ENCODE measurements at regions not wholly inside any gene's neighbourhood (a gene's known extent, or its start where the extent isn't known, plus 50 kb on each side); places are given as distances from the start of the nearest gene placed in this dataset.

GRCh38 chr12:89122852-89123251, 229.4 kb downstream of the DUSP6 start:
- Histone ChIP-seq H3K9me3 (no peaks in the 10 kb centered on the region), H3K27me3 (replicated peaks; ENCODE audit: control insufficient read depth, insufficient read depth, low read length) (no peaks in the 10 kb centered on the region), H3K4me3 (ENCODE audit: low read depth, low read length) (no peak overlapping the region), H3K4me1 (peaks cover 11% of the 10 kb centered on the region; the same call in 1 of the 2 replicates), H3K36me3 (ENCODE audit: control insufficient read depth, insufficient read depth, low read length) (no peaks in the 10 kb centered on the region)
- intact Hi-C loops (cut with micrococcal nuclease; ENCODE audit: unreplicated experiment): no loop called here
- no peaks in the 10 kb centered on the region for H3K27me3 Mint-ChIP-seq (ENCODE audit: insufficient read depth, unreplicated experiment)
- H3K36me3 Mint-ChIP-seq (ENCODE audit: insufficient read depth, unreplicated experiment): no peaks in the 10 kb centered on the region
- no peak for DNase-seq
- ChIA-PET POLR2A (no interaction called here), CTCF (no interaction called here)
- no peak for TF ChIP-seq CTCF (IDR thresholded peaks at IDR 0.05; ENCODE audit: insufficient read depth in 1 of 2, low read depth in 1 of 2, low read length in 1 of 2, severe bottlenecking in 1 of 2, unreplicated experiment in 1 of 2)
- H3K4me3 Mint-ChIP-seq (ENCODE audit: unreplicated experiment): no peak overlapping the region
- no TSS peak for BruUV-seq (replicated peaks)
- no peak overlapping the region for H3K27ac Mint-ChIP-seq (ENCODE audit: unreplicated experiment)
- no peaks in the 10 kb centered on the region for H3K9me3 Mint-ChIP-seq (ENCODE audit: unreplicated experiment)
- peaks cover under 1% of the 10 kb centered on the region for H3K4me1 Mint-ChIP-seq (ENCODE audit: low read depth, unreplicated experiment)

GRCh38 chr12:89117448-89118034, 234.8 kb downstream of the DUSP6 start:
- H3K4me3 ChIP-seq (ENCODE audit: low read depth, low read length): no peak overlapping the region
- intact Hi-C loops (cut with micrococcal nuclease; ENCODE audit: unreplicated experiment): loop anchor here (5.0 kb wide), 1 partner anchor 780 kb away; no protein-coding TSS in a partner anchor
- BruUV-seq (replicated peaks): no TSS peak

GRCh38 chr12:89111964-89112363, 240.3 kb downstream of the DUSP6 start:
- Histone ChIP-seq H3K4me1 (no peaks in the 10 kb centered on the region), H3K4me3 (ENCODE audit: low read depth, low read length) (no peak overlapping the region), H3K27me3 (replicated peaks; ENCODE audit: control insufficient read depth, insufficient read depth, low read length) (no peaks in the 10 kb centered on the region), H3K9me3 (peaks cover 9% of the 10 kb centered on the region), H3K36me3 (ENCODE audit: control insufficient read depth, insufficient read depth, low read length) (no peaks in the 10 kb centered on the region)
- no peaks in the 10 kb centered on the region for H3K9me3 Mint-ChIP-seq (ENCODE audit: unreplicated experiment)
- no peak overlapping the region for H3K27ac Mint-ChIP-seq (ENCODE audit: unreplicated experiment)
- H3K36me3 Mint-ChIP-seq (ENCODE audit: insufficient read depth, unreplicated experiment): no peaks in the 10 kb centered on the region
- H3K4me3 Mint-ChIP-seq (ENCODE audit: unreplicated experiment): no peak overlapping the region
- no TSS peak for BruUV-seq (replicated peaks)
- TF ChIP-seq CTCF (IDR thresholded peaks at IDR 0.05; ENCODE audit: insufficient read depth in 1 of 2, low read depth in 1 of 2, low read length in 1 of 2, severe bottlenecking in 1 of 2, unreplicated experiment in 1 of 2): no peak
- H3K4me1 Mint-ChIP-seq (ENCODE audit: low read depth, unreplicated experiment): no peaks in the 10 kb centered on the region
- intact Hi-C loops (cut with micrococcal nuclease; ENCODE audit: unreplicated experiment): no loop called here
- ChIA-PET CTCF (no interaction called here), POLR2A (no interaction called here)
- no peaks in the 10 kb centered on the region for H3K27me3 Mint-ChIP-seq (ENCODE audit: insufficient read depth, unreplicated experiment)
- DNase-seq: no peak

More at GRCh38 chr12:89117448-89118034, 234.8 kb downstream of the DUSP6 start:
- no peaks in the 10 kb centered on the region for H3K9me3 Mint-ChIP-seq (ENCODE audit: unreplicated experiment)
- no peaks in the 10 kb centered on the region for H3K36me3 Mint-ChIP-seq (ENCODE audit: insufficient read depth, unreplicated experiment)
- H3K4me1 Mint-ChIP-seq (ENCODE audit: low read depth, unreplicated experiment): peaks cover 7% of the 10 kb centered on the region
- H3K27me3 Mint-ChIP-seq (ENCODE audit: insufficient read depth, unreplicated experiment): no peaks in the 10 kb centered on the region
- TF ChIP-seq CTCF (IDR thresholded peaks at IDR 0.05; ENCODE audit: insufficient read depth in 1 of 2, low read depth in 1 of 2, low read length in 1 of 2, severe bottlenecking in 1 of 2, unreplicated experiment in 1 of 2): no peak
- H3K4me3 Mint-ChIP-seq (ENCODE audit: unreplicated experiment): no peak overlapping the region
- CTCF ChIA-PET: no interaction called here
- POLR2A ChIA-PET: no interaction called here
- DNase-seq: no peak
- Histone ChIP-seq H3K9me3 (peaks cover 9% of the 10 kb centered on the region), H3K4me1 (no peaks in the 10 kb centered on the region), H3K36me3 (ENCODE audit: control insufficient read depth, insufficient read depth, low read length) (no peaks in the 10 kb centered on the region; the same call in 1 of the 2 replicates), H3K27me3 (replicated peaks; ENCODE audit: control insufficient read depth, insufficient read depth, low read length) (no peaks in the 10 kb centered on the region)
- H3K27ac Mint-ChIP-seq (ENCODE audit: unreplicated experiment): peak overlapping the region; percentile 44

Data from Caco-2 (cell line).